Loucy (cell line): ENCODE measurements at regions not wholly inside any gene's neighbourhood (a gene's known extent, or its start where the extent isn't known, plus 50 kb on each side); places are given as distances from the start of the nearest gene placed in this dataset.

Experiments used
- H2AFZ ChIP-seq: fragments of 200-600 bp; sonication (generic); 2 replicates; pipeline ENCODE4 v1.6.0; 2016; ENCODE audit warnings: antibody characterized with exemption, mild to moderate bottlenecking, low read length, moderate library complexity
- H3F3A ChIP-seq: fragments of 200-600 bp; 2 replicates; pipeline ENCODE4 v1.6.0; 2016; ENCODE audit warnings: antibody characterized with exemption, low read depth, mild to moderate bottlenecking
- H3K27me3 ChIP-seq: fragments of 200-600 bp; sonication (generic); 2 replicates; pipeline ENCODE4 v1.6.1; 2014; ENCODE audit warnings: low read length, mild to moderate bottlenecking; ENCODE audit not compliant: insufficient read depth, poor library complexity, severe bottlenecking
- H3K36me3 ChIP-seq: fragments of 200-600 bp; sonication (generic); 2 replicates; pipeline ENCODE4 v1.6.1; 2016; ENCODE audit warnings: low read length; ENCODE audit not compliant: insufficient read depth
- H3K4me1 ChIP-seq: fragments of 200-600 bp; sonication (generic); 2 replicates; pipeline ENCODE4 v1.5.1; 2014; ENCODE audit warnings: low read length, mild to moderate bottlenecking; ENCODE audit not compliant: insufficient read depth, poor library complexity, severe bottlenecking
- H3K4me2 ChIP-seq: fragments of 200-600 bp; sonication (generic); 2 replicates; pipeline ENCODE4 v1.6.0; 2014; ENCODE audit warnings: antibody characterized with exemption, low read length, low read depth, mild to moderate bottlenecking; ENCODE audit not compliant: poor library complexity, severe bottlenecking
- H3K4me3 ChIP-seq: fragments of 200-600 bp; sonication (generic); 2 replicates; pipeline ENCODE4 v1.5.1; 2014; ENCODE audit warnings: low read length, mild to moderate bottlenecking, mixed read lengths; ENCODE audit not compliant: poor library complexity, severe bottlenecking
- H3K79me2 ChIP-seq: fragments of 200-600 bp; sonication (generic); 2 replicates; pipeline ENCODE4 v1.6.1; 2014; ENCODE audit warnings: low read length; ENCODE audit not compliant: insufficient read depth
- H3K9ac ChIP-seq: fragments of 200-600 bp; sonication (generic); 2 replicates; pipeline ENCODE4 v1.6.0; 2014; ENCODE audit warnings: mild to moderate bottlenecking, low read depth, low read length, moderate library complexity; ENCODE audit not compliant: poor library complexity, severe bottlenecking
- H3K9me2 ChIP-seq: fragments of 200-600 bp; sonication (generic); replicated peaks from 2 replicates; pipeline ENCODE4 v1.6.1; 2016; ENCODE audit warnings: low read depth, low read length, mixed read lengths
- H3K9me3 ChIP-seq: fragments of 200-600 bp; sonication (generic); 2 replicates; pipeline ENCODE4 v1.6.1; 2014; ENCODE audit warnings: mild to moderate bottlenecking, antibody characterized with exemption, low read length, low read depth; ENCODE audit not compliant: insufficient read depth
- H4K20me1 ChIP-seq: fragments of 200-600 bp; sonication (generic); 2 replicates; pipeline ENCODE4 v1.6.0; 2014; ENCODE audit warnings: antibody characterized with exemption, low read length, mild to moderate bottlenecking; ENCODE audit not compliant: insufficient read depth, poor library complexity, severe bottlenecking
- EZH2phosphoT487 ChIP-seq: fragments of 200-600 bp; IDR thresholded peaks from 2 replicates; pipeline ENCODE4 v1.6.1; 2018; ENCODE audit warnings: antibody characterized with exemption, mild to moderate bottlenecking, moderate library complexity, borderline replicate concordance
- TF ChIP-seq, protein P1 (sequence below): fragments of 200-600 bp; sonication (generic); conservative IDR thresholded peaks from 2 replicates; pipeline ENCODE4 v1.5.1; 2014; ENCODE audit warnings: mild to moderate bottlenecking, antibody characterized with exemption, low read length

DNA sequence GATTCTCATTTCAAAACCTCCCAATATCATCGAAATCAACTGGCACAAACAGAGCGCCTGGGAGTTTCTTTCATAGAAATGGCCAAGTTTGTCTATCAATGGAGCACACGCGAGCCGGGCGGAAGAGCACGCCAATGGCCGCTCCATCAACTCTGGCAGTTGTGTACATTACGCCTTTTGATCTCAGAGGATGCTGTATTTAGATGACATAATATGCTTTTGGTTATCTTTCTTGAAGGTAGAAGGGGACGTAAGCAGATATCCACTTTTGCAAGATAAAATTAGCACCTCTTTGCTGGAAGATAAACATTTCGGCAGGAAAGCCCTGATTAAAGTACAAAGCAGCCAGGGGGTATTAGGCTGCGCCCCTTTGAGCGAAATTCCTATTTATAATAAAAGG is 287.4 kb downstream of the IRF8 start:
- no peaks in the 10 kb centered on the region for H3K9me2 ChIP-seq
- no peaks in the 10 kb centered on the region for H4K20me1 ChIP-seq
- no peaks in the 10 kb centered on the region for H3K9me3 ChIP-seq
- H2AFZ ChIP-seq = no peak overlapping the region
- H3F3A ChIP-seq = no peaks in the 10 kb centered on the region
- no peaks in the 10 kb centered on the region for H3K79me2 ChIP-seq
- H3K36me3 ChIP-seq = no peaks in the 10 kb centered on the region
- no peak overlapping the region for H3K4me3 ChIP-seq
- H3K9ac ChIP-seq = no peak overlapping the region
- no peaks in the 10 kb centered on the region for H3K27me3 ChIP-seq
- no peaks in the 10 kb centered on the region for H3K4me1 ChIP-seq
- no peak overlapping the region for H3K4me2 ChIP-seq
- no peak for TF ChIP-seq EZH2phosphoT487

DNA sequence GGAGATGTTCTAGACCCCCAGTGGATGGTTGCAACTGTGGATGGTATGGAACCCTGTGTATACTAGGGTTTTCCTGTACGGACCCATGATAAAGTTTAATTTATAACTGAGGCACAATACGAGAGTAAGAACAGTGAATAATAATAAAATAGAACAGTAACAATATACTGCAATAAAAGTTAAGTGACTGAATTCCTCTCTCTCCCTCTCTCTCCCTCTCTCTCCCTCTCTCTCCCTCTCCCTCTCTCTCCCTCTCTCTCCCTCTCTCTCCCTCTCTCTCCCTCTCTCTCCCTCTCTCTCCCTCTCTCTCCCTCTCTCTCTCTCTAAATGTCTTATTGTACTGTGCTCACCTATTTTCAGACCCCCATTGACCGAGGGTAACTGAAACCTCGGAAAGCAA is 291.0 kb downstream of the IRF8 start:
- TF ChIP-seq, protein P1, sequence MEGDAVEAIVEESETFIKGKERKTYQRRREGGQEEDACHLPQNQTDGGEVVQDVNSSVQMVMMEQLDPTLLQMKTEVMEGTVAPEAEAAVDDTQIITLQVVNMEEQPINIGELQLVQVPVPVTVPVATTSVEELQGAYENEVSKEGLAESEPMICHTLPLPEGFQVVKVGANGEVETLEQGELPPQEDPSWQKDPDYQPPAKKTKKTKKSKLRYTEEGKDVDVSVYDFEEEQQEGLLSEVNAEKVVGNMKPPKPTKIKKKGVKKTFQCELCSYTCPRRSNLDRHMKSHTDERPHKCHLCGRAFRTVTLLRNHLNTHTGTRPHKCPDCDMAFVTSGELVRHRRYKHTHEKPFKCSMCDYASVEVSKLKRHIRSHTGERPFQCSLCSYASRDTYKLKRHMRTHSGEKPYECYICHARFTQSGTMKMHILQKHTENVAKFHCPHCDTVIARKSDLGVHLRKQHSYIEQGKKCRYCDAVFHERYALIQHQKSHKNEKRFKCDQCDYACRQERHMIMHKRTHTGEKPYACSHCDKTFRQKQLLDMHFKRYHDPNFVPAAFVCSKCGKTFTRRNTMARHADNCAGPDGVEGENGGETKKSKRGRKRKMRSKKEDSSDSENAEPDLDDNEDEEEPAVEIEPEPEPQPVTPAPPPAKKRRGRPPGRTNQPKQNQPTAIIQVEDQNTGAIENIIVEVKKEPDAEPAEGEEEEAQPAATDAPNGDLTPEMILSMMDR = no peak
- no peak for TF ChIP-seq EZH2phosphoT487
- no peak overlapping the region for H3K9ac ChIP-seq
- H3K9me3 ChIP-seq = no peaks in the 10 kb centered on the region
- no peaks in the 10 kb centered on the region for H3K27me3 ChIP-seq
- no peaks in the 10 kb centered on the region for H3K79me2 ChIP-seq
- H3F3A ChIP-seq = no peaks in the 10 kb centered on the region
- H2AFZ ChIP-seq = no peak overlapping the region
- H3K4me2 ChIP-seq = no peak overlapping the region
- no peaks in the 10 kb centered on the region for H4K20me1 ChIP-seq
- H3K4me3 ChIP-seq = no peak overlapping the region
- H3K9me2 ChIP-seq = no peaks in the 10 kb centered on the region
- no peaks in the 10 kb centered on the region for H3K36me3 ChIP-seq
- no peaks in the 10 kb centered on the region for H3K4me1 ChIP-seq

DNA sequence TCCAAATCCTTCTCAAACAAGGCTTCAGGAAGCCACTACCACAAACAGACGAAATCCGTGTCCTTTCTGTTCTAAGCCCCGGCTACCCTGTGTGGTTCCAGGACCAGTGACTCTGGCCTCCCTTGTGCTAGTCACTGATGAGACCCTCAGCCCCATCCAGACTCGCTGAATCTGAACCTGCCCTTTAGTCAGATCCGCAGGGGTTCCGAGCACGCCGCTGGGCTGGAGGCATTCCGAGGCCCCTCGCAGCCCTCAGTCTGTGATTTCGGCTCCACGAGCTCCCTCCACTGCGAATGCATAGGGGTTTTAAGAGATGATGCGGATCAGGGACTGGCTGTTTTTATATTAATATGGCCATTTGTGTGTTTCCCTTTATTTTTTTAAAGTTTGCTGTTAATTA is 292.7 kb downstream of the IRF8 start:
- Histone ChIP-seq H3K79me2 (no peaks in the 10 kb centered on the region), H4K20me1 (no peaks in the 10 kb centered on the region), H2AFZ (no peak overlapping the region), H3K9me2 (no peaks in the 10 kb centered on the region), H3K36me3 (no peaks in the 10 kb centered on the region), H3F3A (no peaks in the 10 kb centered on the region), H3K4me3 (no peak overlapping the region), H3K9me3 (no peaks in the 10 kb centered on the region), H3K9ac (no peak overlapping the region), H3K4me2 (no peak overlapping the region), H3K4me1 (no peaks in the 10 kb centered on the region), H3K27me3 (no peaks in the 10 kb centered on the region)
- no peak for TF ChIP-seq EZH2phosphoT487
- TF ChIP-seq, protein P1 = no peak

GRCh38 chr16:86193528-86194193 is 294.7 kb downstream of the IRF8 start:
- H3K27me3 ChIP-seq = no peaks in the 10 kb centered on the region
- no peaks in the 10 kb centered on the region for H3K36me3 ChIP-seq
- H3K9me2 ChIP-seq = no peaks in the 10 kb centered on the region
- H3K9ac ChIP-seq = no peak overlapping the region
- H3K4me1 ChIP-seq = no peaks in the 10 kb centered on the region
- H3F3A ChIP-seq = no peaks in the 10 kb centered on the region
- H3K4me3 ChIP-seq = no peak overlapping the region
- TF ChIP-seq, protein P1 = no peak
- TF ChIP-seq EZH2phosphoT487 = no peak
- no peaks in the 10 kb centered on the region for H4K20me1 ChIP-seq
- H3K79me2 ChIP-seq = no peaks in the 10 kb centered on the region
- no peaks in the 10 kb centered on the region for H3K9me3 ChIP-seq
- no peak overlapping the region for H2AFZ ChIP-seq
- H3K4me2 ChIP-seq = no peak overlapping the region
